ENCODE measurements at regions not wholly inside any gene's neighbourhood (a gene's known extent, or its start where the extent isn't known, plus 50 kb on each side); places are given as distances from the start of the nearest gene placed in this dataset.
A peak's percentile ranks its signal among the peaks of the same experiment; 100 is the strongest.

DNA sequence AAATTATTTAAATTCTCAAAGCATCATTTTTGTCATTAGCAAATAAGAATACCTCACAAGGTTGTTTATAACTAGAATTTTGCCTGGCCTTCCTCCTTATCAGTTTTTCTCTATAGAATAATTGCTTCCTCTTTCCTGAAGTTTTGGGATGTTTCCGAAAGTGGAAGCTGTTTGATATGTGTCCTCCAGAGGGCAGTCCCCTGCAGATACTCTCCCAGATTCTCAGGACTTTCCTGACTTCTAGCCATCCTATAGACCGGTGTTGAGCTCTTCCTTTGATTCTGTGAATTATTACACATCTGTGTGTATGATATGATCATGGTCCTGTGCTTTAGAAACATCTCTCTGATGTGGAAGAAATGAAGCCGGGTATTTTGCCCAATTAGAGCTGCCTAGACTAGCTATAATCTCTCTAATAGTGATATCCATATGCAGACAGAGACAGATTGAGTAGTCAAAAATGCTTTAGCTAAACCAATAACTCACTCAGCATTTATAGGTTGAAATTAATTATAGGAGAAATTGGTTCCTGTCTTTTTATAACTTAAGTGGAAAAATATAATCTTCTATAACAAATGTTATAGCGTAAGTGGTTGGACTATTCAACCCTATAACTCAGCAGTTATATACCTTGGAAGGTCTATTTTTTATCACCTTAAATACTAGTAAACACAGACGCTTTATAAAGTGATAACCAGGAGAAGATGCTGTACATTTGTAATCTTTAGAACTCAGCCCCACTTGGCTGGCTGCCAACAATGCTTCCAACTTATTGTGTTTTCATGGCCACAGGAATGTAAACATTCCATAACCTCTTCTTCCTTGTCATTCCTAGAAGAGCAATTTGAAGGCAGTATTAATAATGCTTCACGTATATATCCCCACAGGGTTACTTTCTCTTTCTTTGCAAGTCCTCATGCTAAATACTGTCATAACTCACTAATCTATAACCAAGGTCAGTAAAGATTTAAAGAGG is 201.0 kb upstream of the RXFP2 start:
- TF ChIP-seq, protein P1, sequence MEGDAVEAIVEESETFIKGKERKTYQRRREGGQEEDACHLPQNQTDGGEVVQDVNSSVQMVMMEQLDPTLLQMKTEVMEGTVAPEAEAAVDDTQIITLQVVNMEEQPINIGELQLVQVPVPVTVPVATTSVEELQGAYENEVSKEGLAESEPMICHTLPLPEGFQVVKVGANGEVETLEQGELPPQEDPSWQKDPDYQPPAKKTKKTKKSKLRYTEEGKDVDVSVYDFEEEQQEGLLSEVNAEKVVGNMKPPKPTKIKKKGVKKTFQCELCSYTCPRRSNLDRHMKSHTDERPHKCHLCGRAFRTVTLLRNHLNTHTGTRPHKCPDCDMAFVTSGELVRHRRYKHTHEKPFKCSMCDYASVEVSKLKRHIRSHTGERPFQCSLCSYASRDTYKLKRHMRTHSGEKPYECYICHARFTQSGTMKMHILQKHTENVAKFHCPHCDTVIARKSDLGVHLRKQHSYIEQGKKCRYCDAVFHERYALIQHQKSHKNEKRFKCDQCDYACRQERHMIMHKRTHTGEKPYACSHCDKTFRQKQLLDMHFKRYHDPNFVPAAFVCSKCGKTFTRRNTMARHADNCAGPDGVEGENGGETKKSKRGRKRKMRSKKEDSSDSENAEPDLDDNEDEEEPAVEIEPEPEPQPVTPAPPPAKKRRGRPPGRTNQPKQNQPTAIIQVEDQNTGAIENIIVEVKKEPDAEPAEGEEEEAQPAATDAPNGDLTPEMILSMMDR (IDR thresholded peaks at IDR 0.05), result peak in 2 of 6 experiments; percentile 26 to 30
- no peak for TF ChIP-seq EP300 (IDR thresholded peaks at IDR 0.05)

Measured in upper lobe of left lung (tissue), 4 donors.